Activated naive CD4-positive, alpha-beta T cell treated with anti-CD3 and anti-CD28 coated beads for 36 hours (primary cell): ENCODE measurements at regions not wholly inside any gene's neighbourhood (a gene's known extent, or its start where the extent isn't known, plus 50 kb on each side); places are given as distances from the start of the nearest gene placed in this dataset.

Source experiments
- CTCF ChIA-PET: fragments of 350-600 bp; sonication (Branson Sonifier 250); formaldehyde crosslinking; loops from one replicate; lab custom pipeline; 2021; ENCODE audit warnings: antibody characterized with exemption; lab: Charles Lee
- DNase-seq: peaks from one replicate; pipeline ENCODE4 v3.0.0-alpha.2; 2020
- H3K27ac Mint-ChIP-seq: one replicate; pipeline ENCODE4 v1.8.0; 2021; ENCODE audit warnings: mild to moderate bottlenecking, mixed read lengths
- H3K27me3 Mint-ChIP-seq: one replicate; pipeline ENCODE4 v1.8.0; 2021; ENCODE audit warnings: low read depth, mixed read lengths
- H3K36me3 Mint-ChIP-seq: one replicate; pipeline ENCODE4 v1.8.0; 2021; ENCODE audit warnings: low read depth, mixed read lengths
- H3K4me1 Mint-ChIP-seq: one replicate; pipeline ENCODE4 v1.8.0; 2021; ENCODE audit warnings: low read depth, mixed read lengths
- H3K4me3 Mint-ChIP-seq: one replicate; pipeline ENCODE4 v1.8.0; 2021; ENCODE audit warnings: mild to moderate bottlenecking, moderate library complexity, mixed read lengths
- H3K9me3 Mint-ChIP-seq: one replicate; pipeline ENCODE4 v1.8.0; 2021; ENCODE audit warnings: mixed read lengths
- intact Hi-C: fragments of 100-400 bp; cut with micrococcal nuclease; formaldehyde crosslinking; loops from one replicate; pipeline ENCODE4 v1.15.1; 2023

DNA sequence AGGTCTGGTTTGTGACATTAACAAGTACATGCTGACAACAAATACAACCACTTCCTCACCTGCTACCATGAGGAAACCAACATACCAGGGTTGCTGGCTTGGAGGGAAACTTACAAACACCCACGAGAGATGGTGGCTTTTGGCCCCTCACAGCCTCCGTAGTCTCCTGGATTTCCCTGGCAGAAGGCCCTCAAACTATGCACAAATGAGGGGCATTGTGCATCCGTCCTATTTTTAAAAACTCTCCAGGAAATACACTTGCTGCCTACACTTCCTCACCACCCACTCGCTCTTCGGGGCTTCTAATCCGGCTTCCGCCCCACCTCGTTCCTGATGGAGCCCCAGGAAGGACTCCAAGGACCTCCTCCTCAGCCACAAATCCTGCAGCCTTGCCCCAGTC is 355.0 kb upstream of the GATB start:
- Mint-ChIP-seq H3K27ac (peak overlapping the region; percentile 83), H3K4me3 (peak overlapping the region; percentile 56), H3K27me3 (no peaks in the 10 kb centered on the region), H3K9me3 (no peaks in the 10 kb centered on the region), H3K4me1 (peaks cover 56% of the 10 kb centered on the region), H3K36me3 (no peaks in the 10 kb centered on the region)
- intact Hi-C loops = loop anchor here (1.0 to 2.0 kb wide), 2 partner anchors 15 to 68 kb away; no protein-coding TSS in a partner anchor
- peak; percentile 65 for DNase-seq
- CTCF ChIA-PET = no interaction called here

GRCh38 chr4:152115118-152115517 is 354.3 kb upstream of the GATB start:
- intact Hi-C loops = loop anchor here (1.0 to 2.0 kb wide), 2 partner anchors 14 to 68 kb away; no protein-coding TSS in a partner anchor
- Mint-ChIP-seq H3K4me1 (peaks cover 62% of the 10 kb centered on the region), H3K36me3 (no peaks in the 10 kb centered on the region), H3K4me3 (no peak overlapping the region), H3K27ac (peak overlapping the region; percentile 27), H3K9me3 (no peaks in the 10 kb centered on the region), H3K27me3 (no peaks in the 10 kb centered on the region)
- no peak for DNase-seq
- CTCF ChIA-PET = no interaction called here

GRCh38 chr4:152114562-152114961 is 353.8 kb upstream of the GATB start:
- no peaks in the 10 kb centered on the region for H3K9me3 Mint-ChIP-seq
- no peak overlapping the region for H3K4me3 Mint-ChIP-seq
- no peaks in the 10 kb centered on the region for H3K27me3 Mint-ChIP-seq
- CTCF ChIA-PET = no interaction called here
- intact Hi-C loops = loop anchor here (2.0 kb wide), 1 partner anchor 14 kb away; no protein-coding TSS in a partner anchor
- no peak for DNase-seq
- peaks cover 68% of the 10 kb centered on the region for H3K4me1 Mint-ChIP-seq
- no peaks in the 10 kb centered on the region for H3K36me3 Mint-ChIP-seq
- peak overlapping the region; percentile 27 for H3K27ac Mint-ChIP-seq

GRCh38 chr4:152112887-152113286 is 352.1 kb upstream of the GATB start:
- intact Hi-C loops = no loop called here
- H3K36me3 Mint-ChIP-seq = no peaks in the 10 kb centered on the region
- H3K27ac Mint-ChIP-seq = peak overlapping the region; percentile 4
- H3K4me3 Mint-ChIP-seq = no peak overlapping the region
- peaks cover 79% of the 10 kb centered on the region for H3K4me1 Mint-ChIP-seq
- H3K9me3 Mint-ChIP-seq = no peaks in the 10 kb centered on the region
- H3K27me3 Mint-ChIP-seq = no peaks in the 10 kb centered on the region
- CTCF ChIA-PET = no interaction called here
- DNase-seq = no peak

- CTCF ChIA-PET = no interaction called here
- Mint-ChIP-seq H3K9me3 (no peaks in the 10 kb centered on the region), H3K27ac (no peak overlapping the region), H3K27me3 (no peaks in the 10 kb centered on the region), H3K4me3 (no peak overlapping the region), H3K36me3 (no peaks in the 10 kb centered on the region), H3K4me1 (peaks cover 77% of the 10 kb centered on the region)
- intact Hi-C loops = no loop called here
- DNase-seq = no peak
Observed at GRCh38 chr4:152112190-152112589, 351.4 kb upstream of the GATB start.

DNA sequence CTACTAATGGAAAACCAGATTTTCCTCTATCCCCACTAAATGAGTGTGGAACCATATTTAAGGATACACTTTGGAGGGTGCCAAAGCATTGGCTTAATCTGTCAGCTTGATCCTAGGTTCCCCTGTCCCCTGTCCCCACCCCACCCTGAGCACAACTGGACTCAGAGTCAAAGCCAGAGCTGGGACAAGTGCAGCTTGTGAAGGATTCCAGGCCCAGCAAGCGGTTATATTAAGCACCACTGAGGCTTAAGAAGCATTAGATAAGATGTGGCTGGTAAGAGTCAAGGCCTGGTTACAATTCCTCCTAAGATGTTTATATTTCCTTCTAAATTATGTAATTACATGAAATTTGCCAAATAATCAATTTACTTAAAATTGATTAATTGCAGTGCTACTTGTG is 350.0 kb upstream of the GATB start:
- Mint-ChIP-seq H3K4me3 (no peak overlapping the region), H3K9me3 (no peaks in the 10 kb centered on the region), H3K27ac (no peak overlapping the region), H3K27me3 (no peaks in the 10 kb centered on the region), H3K36me3 (no peaks in the 10 kb centered on the region), H3K4me1 (peaks cover 77% of the 10 kb centered on the region)
- no peak for DNase-seq
- CTCF ChIA-PET = no interaction called here
- intact Hi-C loops = no loop called here

DNA sequence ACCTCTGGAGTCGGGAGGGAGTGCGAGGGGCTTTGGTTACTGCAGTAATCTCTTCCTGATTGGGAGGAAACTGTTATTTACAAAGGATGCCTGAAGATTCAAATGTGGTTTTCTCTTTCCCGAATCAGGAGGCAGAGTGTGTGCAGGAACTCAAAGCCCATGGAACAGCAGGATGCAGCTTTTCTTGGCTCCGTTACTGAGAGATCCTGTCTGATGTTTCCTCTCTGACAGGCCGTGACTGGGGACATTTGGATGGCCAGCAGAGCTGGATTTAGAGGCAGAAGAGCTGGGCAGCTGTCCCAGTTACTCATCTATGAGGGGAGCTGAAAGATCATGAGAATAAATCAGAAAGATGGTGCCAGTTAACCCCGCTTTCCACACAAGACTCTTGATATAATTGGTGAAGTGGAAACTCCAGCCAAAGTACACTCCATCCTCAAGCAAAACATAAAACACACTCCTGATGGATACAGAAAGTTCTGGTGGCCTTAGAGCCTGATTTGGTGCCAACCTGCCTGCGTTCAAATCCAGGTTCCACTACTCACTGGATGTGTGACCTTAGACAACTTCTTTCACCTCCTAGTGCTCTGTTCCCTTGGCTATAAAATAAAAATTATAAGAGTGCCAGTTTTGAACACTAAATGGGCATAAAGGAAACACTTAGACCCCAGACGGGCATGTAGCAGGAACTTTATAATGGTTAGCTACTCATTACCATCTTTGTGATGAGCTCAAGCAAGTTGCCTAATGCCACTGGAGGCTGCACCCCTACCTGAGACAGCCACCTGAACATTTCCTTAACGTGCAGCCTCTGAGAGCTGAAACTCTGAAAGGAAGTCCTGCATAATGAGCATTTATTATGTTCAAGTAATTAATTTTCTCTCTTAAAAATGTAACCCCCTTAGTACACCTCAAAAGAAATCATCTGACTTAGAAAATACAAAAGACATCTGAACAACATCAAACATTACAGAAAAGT is 349.0 kb upstream of the GATB start:
- no peak overlapping the region for H3K4me3 Mint-ChIP-seq
- no peak for DNase-seq
- no peaks in the 10 kb centered on the region for H3K36me3 Mint-ChIP-seq
- CTCF ChIA-PET = no interaction called here
- no peaks in the 10 kb centered on the region for H3K27me3 Mint-ChIP-seq
- H3K27ac Mint-ChIP-seq = no peak overlapping the region
- peaks cover 75% of the 10 kb centered on the region for H3K4me1 Mint-ChIP-seq
- no peaks in the 10 kb centered on the region for H3K9me3 Mint-ChIP-seq
- intact Hi-C loops = loop anchor here (10.0 kb wide), 3 partner anchors 375 to 1015 kb away; partner anchors contain the start of gene RPS3A

DNA sequence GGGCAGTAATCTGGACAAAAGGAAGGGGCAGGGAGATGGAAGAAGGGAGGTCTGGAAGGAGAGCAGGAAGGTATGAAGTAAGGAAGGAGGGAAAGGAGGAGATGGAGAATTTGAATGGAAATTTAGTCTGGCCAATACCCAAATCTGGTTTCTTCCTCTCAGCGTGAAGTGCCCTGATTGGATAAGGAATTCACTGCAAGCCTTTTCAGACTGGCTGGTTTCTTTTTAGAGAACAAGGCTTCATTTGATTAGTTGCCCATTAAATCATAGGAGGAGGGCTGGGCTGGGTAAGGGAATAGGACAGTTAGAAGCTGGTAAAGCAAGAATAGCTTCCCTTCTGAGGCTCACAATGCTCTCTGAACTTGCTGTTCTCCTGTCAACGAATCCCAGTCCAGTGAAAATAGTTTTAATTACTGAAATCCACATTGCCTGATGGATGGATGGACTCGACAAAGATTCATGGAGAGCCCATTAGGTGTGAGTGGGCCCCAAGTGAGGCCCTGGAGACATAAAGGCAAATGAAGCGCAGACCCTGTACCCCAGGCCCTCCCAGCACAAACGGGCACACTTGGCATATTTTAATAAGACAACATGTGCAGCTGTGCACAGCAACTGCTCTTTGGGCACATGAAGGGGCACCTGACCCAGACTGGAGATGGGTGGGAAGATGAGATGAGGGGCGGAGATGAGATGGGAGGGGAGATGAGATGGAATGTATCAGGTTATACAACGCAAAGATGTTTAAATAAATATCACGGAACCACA is 347.1 kb upstream of the GATB start:
- Mint-ChIP-seq H3K36me3 (no peaks in the 10 kb centered on the region), H3K4me1 (peaks cover 77% of the 10 kb centered on the region), H3K27ac (no peak overlapping the region), H3K9me3 (no peaks in the 10 kb centered on the region), H3K27me3 (no peaks in the 10 kb centered on the region), H3K4me3 (no peak overlapping the region)
- intact Hi-C loops = loop anchor here (10.0 kb wide), 3 partner anchors 377 to 1013 kb away; partner anchors contain the start of gene RPS3A
- DNase-seq = no peak
- CTCF ChIA-PET = no interaction called here

GRCh38 chr4:152106781-152107321 is 346.0 kb upstream of the GATB start:
- intact Hi-C loops = loop anchor here (10.0 kb wide), 3 partner anchors 378 to 1012 kb away; partner anchors contain the start of gene RPS3A
- peaks cover 79% of the 10 kb centered on the region for H3K4me1 Mint-ChIP-seq
- CTCF ChIA-PET = interaction anchor here (0.6 kb wide), 1 partner anchor 200 kb away, joined by 3 read pairs; no protein-coding TSS in a partner anchor
- H3K27me3 Mint-ChIP-seq = no peaks in the 10 kb centered on the region
- H3K36me3 Mint-ChIP-seq = no peaks in the 10 kb centered on the region
- H3K27ac Mint-ChIP-seq = no peak overlapping the region
- H3K9me3 Mint-ChIP-seq = no peaks in the 10 kb centered on the region
- H3K4me3 Mint-ChIP-seq = no peak overlapping the region
- DNase-seq = no peak

- Mint-ChIP-seq H3K4me3 (no peak overlapping the region), H3K27ac (no peak overlapping the region), H3K36me3 (no peaks in the 10 kb centered on the region), H3K27me3 (no peaks in the 10 kb centered on the region), H3K4me1 (peaks cover 84% of the 10 kb centered on the region), H3K9me3 (no peaks in the 10 kb centered on the region)
- intact Hi-C loops = loop anchor here (10.0 kb wide), 3 partner anchors 379 to 1011 kb away; partner anchors contain the start of gene RPS3A
- peak; percentile 61 for DNase-seq
- CTCF ChIA-PET = interaction anchor here (0.6 kb wide), 1 partner anchor 200 kb away, joined by 3 read pairs; no protein-coding TSS in a partner anchor
Observed at GRCh38 chr4:152106113-152106763, 345.4 kb upstream of the GATB start.

GRCh38 chr4:152104901-152105357 is 344.1 kb upstream of the GATB start:
- no peaks in the 10 kb centered on the region for H3K36me3 Mint-ChIP-seq
- H3K4me3 Mint-ChIP-seq = no peak overlapping the region
- no peak overlapping the region for H3K27ac Mint-ChIP-seq
- no peak for DNase-seq
- CTCF ChIA-PET = interaction anchor here (0.6 kb wide), 2 partner anchors 36 to 64 kb away, joined by 3 to 4 read pairs; no protein-coding TSS in a partner anchor
- H3K4me1 Mint-ChIP-seq = peaks cover 88% of the 10 kb centered on the region
- no peaks in the 10 kb centered on the region for H3K9me3 Mint-ChIP-seq
- H3K27me3 Mint-ChIP-seq = no peaks in the 10 kb centered on the region
- intact Hi-C loops = loop anchor here (5.0 to 10.0 kb wide), 6 partner anchors 343 to 1073 kb away; partner anchors contain the start of genes FBXW7, GATB and RPS3A
